ENCODE measurements at regions not wholly inside any gene's neighbourhood (a gene's known extent, or its start where the extent isn't known, plus 50 kb on each side); places are given as distances from the start of the nearest gene placed in this dataset.

DNA sequence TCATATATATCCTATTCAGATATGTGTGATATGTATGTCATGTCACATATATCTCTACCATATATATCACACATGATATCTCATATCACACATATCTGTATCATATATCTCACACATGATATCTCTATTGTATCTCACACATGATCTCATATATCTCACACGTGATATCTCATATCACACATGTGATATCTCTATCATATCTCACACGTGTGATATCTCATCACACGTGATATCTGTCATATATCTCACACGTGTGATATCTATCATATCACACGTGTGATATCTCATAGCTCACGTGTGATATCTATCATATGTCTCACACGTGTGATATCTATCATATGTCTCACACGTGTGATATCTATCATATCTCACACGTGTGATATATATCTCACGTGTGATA is 240.7 kb downstream of the MAP2K4 start:
- TF ChIP-seq, protein P1, sequence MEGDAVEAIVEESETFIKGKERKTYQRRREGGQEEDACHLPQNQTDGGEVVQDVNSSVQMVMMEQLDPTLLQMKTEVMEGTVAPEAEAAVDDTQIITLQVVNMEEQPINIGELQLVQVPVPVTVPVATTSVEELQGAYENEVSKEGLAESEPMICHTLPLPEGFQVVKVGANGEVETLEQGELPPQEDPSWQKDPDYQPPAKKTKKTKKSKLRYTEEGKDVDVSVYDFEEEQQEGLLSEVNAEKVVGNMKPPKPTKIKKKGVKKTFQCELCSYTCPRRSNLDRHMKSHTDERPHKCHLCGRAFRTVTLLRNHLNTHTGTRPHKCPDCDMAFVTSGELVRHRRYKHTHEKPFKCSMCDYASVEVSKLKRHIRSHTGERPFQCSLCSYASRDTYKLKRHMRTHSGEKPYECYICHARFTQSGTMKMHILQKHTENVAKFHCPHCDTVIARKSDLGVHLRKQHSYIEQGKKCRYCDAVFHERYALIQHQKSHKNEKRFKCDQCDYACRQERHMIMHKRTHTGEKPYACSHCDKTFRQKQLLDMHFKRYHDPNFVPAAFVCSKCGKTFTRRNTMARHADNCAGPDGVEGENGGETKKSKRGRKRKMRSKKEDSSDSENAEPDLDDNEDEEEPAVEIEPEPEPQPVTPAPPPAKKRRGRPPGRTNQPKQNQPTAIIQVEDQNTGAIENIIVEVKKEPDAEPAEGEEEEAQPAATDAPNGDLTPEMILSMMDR (IDR thresholded peaks at IDR 0.05) = no peak

DNA sequence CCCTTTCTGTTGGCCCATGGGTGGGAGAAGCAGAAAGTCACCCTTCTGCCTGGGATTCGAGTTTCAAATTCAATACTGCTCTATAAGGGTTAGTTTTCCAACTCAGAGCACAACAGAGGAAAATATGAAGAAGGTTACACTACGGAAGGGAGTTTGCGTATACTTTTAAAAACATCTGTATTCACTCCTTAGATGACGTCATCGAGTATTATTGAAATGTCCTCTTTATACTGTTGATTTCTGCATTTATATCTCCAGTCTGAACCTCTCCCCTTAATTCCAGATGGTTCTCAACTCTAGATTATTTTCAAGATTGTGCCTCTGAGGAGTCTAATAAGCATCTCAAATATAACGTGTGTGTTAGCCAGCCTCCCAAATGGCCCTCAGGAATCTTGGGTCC is 249.1 kb downstream of the MAP2K4 start:
- H3K4me1 ChIP-seq = no peaks in the 10 kb centered on the region
- H3K9me3 ChIP-seq = peaks cover 0 to 7% of the 10 kb centered on the region in 2 donors
- TF ChIP-seq, protein P1 (IDR thresholded peaks at IDR 0.05) = no peak
- DNase-seq (ENCODE audit: low spot score in 2 of 2) = no peak
- intact Hi-C loops (cut with DNase I) = no loop called here
- H3K27me3 ChIP-seq = no peaks in the 10 kb centered on the region
- no peak overlapping the region for H3K27ac ChIP-seq
- no peaks in the 10 kb centered on the region for H3K36me3 ChIP-seq
- no peak overlapping the region for H3K4me3 ChIP-seq

More for the DNA sequence above, 240.7 kb downstream of the MAP2K4 start:
- intact Hi-C loops (cut with DNase I) = no loop called here
- DNase-seq (ENCODE audit: low spot score in 2 of 2) = no peak
- H3K9me3 ChIP-seq = no peaks in the 10 kb centered on the region
- H3K36me3 ChIP-seq = no peaks in the 10 kb centered on the region
- H3K27ac ChIP-seq = no peak overlapping the region
- H3K4me1 ChIP-seq = peaks cover 0 to 7% of the 10 kb centered on the region in 2 donors
- H3K27me3 ChIP-seq = no peaks in the 10 kb centered on the region
- H3K4me3 ChIP-seq = no peak overlapping the region

DNA sequence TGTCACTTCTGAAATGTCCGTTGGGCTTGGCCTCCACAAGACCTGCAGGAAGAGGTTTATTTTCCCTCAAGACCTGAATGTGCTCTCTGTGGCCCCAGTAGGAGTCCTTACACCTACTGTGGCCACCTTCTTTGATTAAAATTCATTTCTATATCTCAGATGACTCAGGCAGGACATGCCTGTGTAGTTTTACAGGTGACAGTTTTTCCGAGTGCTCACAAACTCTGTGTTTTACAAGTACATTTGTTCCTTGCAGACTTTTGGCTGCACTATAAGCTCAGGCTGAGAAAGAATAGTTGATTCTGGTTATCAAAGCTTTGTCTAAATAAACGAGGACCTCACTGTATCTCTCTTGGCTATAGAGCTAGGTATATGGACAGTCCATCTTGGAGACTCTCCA is 257.1 kb downstream of the MAP2K4 start:
- no peak overlapping the region for H3K27ac ChIP-seq
- TF ChIP-seq, protein P1 (IDR thresholded peaks at IDR 0.05) = no peak
- H3K9me3 ChIP-seq = peaks cover 0 to 7% of the 10 kb centered on the region in 2 donors
- H3K4me1 ChIP-seq = peaks cover 0 to 10% of the 10 kb centered on the region in 2 donors
- H3K36me3 ChIP-seq = no peaks in the 10 kb centered on the region
- no peak overlapping the region for H3K4me3 ChIP-seq
- intact Hi-C loops (cut with DNase I) = no loop called here
- DNase-seq (ENCODE audit: low spot score in 2 of 2) = no peak
- H3K27me3 ChIP-seq = no peaks in the 10 kb centered on the region

DNA sequence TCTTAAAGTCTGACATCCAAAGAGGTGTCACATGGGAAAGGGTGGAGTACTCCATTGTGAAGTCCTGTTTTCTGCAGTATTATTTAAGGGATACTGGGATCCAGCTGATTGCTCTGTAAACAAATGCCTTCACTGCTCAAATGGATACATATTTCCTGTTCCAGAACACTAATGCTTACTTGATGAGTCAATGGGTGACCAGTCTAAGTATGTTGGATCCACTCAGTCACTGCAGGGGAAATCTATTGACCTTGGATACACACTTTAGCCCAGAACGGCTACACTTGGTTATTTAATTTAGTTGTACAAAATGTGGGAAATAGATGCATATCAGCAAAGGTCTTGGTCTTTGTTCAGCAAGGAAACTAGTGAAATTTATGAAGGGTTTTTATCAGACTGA is 261.4 kb downstream of the MAP2K4 start:
- Histone ChIP-seq H3K27ac (peak overlapping the region; percentile 76 to 77), H3K9me3 (no peaks in the 10 kb centered on the region), H3K36me3 (no peaks in the 10 kb centered on the region), H3K4me3 (no peak overlapping the region), H3K4me1 (peaks cover 0 to 15% of the 10 kb centered on the region in 2 donors), H3K27me3 (no peaks in the 10 kb centered on the region)
- intact Hi-C loops (cut with DNase I) = loop anchor here (5.0 kb wide), 3 partner anchors 35 to 135 kb away; no protein-coding TSS in a partner anchor
- TF ChIP-seq, protein P1 (IDR thresholded peaks at IDR 0.05) = no peak
- DNase-seq (ENCODE audit: low spot score in 2 of 2) = no peak

DNA sequence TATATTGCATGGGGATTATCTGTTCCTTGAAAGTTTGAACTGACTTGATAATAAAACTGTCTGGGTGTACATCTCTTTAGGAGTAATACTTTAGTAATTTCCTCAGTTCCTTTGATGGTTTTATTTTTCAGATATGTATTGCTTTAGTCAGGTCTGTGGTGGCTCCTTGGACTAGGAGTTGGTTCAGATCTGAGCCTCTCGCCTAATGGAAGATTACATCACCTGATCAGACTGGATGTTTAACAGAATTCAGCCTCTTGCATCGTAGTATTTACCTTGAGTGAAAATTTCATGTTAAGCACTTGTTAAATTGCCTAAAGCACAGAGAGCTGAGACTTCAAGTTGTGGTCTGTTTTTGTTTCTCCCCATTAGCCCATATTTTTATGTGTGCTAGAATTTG is 267.3 kb downstream of the MAP2K4 start:
- no peaks in the 10 kb centered on the region for H3K27me3 ChIP-seq
- H3K36me3 ChIP-seq = no peaks in the 10 kb centered on the region
- DNase-seq (ENCODE audit: low spot score in 2 of 2) = no peak
- H3K27ac ChIP-seq = peak overlapping the region in 1 of 2 donors; percentile 77
- no peaks in the 10 kb centered on the region for H3K9me3 ChIP-seq
- TF ChIP-seq, protein P1 (IDR thresholded peaks at IDR 0.05) = no peak
- peaks cover 0 to 18% of the 10 kb centered on the region in 2 donors for H3K4me1 ChIP-seq
- H3K4me3 ChIP-seq = no peak overlapping the region
- intact Hi-C loops (cut with DNase I) = no loop called here

DNA sequence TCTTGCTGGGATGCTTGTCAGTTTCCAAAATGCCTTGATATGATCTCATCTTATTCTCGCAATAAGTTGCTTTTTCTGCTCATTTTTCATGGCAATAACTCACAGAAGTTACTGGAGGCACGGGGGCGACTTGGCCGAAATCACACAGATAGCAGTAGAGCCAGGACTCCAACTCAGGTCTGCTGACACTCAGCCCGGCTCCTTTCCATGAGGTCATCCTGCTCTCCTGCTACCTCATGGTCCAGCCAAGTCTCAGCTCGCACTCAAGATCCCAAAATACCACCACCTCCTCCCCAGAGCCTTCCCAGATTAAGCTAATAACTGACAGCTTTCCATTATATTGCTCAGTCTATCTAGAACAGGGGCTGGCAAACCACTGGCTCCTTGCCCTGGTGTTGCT is 269.5 kb downstream of the MAP2K4 start:
- TF ChIP-seq, protein P1 (IDR thresholded peaks at IDR 0.05) = no peak
- Histone ChIP-seq H3K36me3 (no peaks in the 10 kb centered on the region), H3K4me3 (no peak overlapping the region), H3K27me3 (no peaks in the 10 kb centered on the region), H3K9me3 (no peaks in the 10 kb centered on the region), H3K27ac (peak overlapping the region; percentile 50 to 77), H3K4me1 (peaks cover 0 to 14% of the 10 kb centered on the region in 2 donors)
- peak; percentile 24 to 84 for DNase-seq (ENCODE audit: low spot score in 2 of 2)
- intact Hi-C loops (cut with DNase I) = no loop called here
